Inflammatory macrophage (primary cell): ENCODE measurements at regions not wholly inside any gene's neighbourhood (a gene's known extent, or its start where the extent isn't known, plus 50 kb on each side); places are given as distances from the start of the nearest gene placed in this dataset.

Experiments
- DNase-seq, 2 donors: peaks; one replicate each; pipeline ENCODE4 v3.0.0-alpha.2; 2020 to 2022

- no peak for DNase-seq
Measured at GRCh38 chr3:34312684-34313083, 514.3 kb downstream of the PDCD6IP start.

GRCh38 chr3:34319881-34320280, 521.5 kb downstream of the PDCD6IP start:
- DNase-seq: no peak

DNA sequence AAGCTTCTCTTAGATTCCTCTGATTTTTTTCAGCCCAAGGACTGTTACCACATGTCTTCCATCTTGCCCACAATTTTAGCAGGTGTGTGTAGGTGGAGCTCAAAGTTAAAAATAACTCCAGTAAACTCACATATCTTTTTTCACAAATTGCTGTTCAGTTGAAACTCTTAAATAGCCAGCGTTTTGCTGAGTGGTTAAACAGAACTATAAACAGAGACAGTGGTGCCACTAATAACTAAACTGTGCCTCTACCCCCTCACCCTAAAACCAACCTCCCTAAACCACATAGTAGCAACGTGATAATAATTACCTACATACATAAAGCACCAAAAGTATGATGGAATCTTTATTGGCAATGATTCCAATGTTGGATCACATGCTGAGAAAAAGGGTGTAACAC, 525.1 kb downstream of the PDCD6IP start:
- no peak for DNase-seq

GRCh38 chr3:34346656-34347055, 548.2 kb downstream of the PDCD6IP start:
- DNase-seq: no peak

DNA sequence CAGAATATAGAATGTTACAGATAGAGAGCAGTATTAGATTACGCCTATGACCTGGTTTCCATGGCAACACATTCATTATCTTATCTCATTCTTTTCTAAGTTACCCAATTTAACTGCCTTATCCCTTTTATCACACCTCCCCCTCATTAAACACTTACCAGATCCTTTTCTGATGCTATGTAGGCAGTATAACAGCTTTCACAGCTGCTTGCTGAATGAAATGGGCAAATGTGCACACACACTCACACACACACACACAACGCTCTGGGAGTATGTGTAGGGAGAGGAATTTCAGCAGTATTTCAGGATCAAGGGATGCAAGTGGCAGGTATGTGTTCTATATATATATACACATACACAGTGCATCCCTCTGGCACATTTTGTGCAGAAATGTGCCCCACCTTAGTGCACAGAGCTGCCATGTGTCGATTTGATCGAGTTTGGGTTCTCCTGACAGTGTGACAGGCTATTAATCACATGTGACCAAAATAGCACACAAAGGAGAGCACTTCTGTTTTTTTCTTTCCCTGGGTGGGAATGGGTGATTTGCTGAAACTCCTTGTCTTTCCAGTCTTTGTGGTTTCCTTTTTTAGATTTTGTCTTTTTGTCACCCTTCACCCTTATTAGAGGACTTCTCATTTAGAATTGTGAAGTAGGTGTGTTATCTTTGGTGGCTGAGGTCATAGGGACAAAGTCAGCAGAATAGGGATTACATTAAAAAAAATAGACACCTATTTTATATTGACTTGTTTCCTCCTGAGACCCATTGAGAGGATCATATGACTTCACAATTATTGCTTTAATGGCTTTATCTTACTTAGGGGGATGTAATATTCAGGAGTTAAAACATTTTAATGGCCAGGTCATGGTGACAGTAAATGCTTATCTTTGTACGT, 553.7 kb downstream of the PDCD6IP start:
- peak; percentile 16 to 33 for DNase-seq

DNA sequence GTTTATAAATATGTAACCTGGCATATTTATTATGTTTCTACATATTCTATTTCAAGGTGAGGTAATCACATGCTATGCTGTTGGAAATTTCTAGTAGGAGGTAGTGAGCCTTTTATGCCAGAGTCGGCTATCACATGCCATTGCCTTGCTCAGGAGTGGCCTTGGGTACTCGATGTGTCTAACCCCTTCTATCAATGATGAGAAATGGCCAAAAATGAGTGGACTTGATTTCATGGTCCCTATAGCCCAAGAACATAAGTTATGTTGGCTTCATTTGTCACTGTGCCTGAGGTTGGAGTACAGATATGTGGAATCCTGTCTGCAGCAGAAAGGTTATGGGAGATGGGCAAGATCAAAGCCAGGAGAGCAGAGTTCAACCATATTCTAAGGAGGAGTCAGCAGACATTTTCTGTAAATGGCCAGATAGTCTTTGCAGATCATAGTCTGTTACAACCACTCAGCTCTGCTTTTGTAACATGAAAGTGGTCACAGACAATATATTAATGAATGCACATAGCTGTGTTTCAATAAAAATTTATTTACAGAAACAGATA, 554.4 kb downstream of the PDCD6IP start:
- no peak for DNase-seq

DNA sequence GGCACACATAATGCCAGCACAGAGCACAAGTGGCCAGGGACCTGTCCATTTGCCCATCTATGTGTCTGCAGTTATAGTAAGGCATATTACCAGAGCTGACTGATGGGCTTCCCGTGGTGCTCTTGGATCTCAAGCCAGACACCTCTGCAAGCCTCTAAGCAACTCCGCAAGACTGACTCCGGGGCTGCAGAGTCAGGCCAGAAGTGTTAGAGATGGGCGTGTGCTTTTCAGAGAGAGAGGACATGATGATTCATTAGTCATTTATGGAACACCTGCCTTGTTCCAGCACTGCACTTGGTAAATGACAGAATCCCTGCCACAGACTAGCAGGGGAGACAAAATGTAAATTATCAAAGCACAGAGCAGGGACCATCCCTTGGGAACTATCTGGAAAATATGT, 559.0 kb downstream of the PDCD6IP start:
- DNase-seq: no peak

DNA sequence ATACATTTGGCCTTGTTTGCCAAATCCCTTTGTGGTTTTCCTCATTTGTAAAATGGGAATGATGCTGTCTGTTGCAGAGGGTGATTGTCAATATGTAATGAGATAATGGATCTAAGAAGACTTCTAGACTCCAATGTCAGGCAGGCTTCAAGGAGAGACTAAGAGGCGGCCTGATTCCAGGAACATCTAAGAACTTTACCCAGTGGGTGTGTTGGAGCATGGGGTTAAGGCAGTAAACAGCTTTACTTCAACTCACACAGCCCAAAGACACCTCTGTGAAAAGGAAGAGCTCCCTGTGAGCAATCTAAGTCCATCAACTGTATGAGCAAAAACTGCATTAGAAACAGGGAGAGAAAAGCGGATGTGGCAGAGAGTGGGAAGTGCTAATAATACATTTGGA, 560.6 kb downstream of the PDCD6IP start:
- DNase-seq: no peak

DNA sequence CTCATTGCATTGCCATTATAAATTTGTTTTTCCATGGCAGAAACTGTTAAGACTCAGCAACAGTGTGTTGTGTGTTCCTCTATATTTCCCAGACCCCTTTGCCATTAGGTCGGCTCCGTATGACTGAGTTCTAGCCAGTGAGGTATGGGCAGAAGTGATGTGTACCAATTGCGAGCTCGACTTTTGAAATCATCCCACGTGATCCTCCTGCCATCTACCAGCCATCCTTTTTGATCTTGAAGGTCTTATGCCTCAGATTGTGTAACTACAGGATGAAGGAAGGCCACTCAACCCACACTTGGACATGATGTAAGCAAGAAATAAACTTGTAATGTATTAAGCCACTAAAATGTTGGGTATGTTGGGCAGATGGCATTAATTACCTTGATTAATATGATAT, 562.3 kb downstream of the PDCD6IP start:
- peak; percentile 87 to 88 for DNase-seq

GRCh38 chr3:34361921-34362320, 563.5 kb downstream of the PDCD6IP start:
- peak; percentile 90 to 92 for DNase-seq

DNA sequence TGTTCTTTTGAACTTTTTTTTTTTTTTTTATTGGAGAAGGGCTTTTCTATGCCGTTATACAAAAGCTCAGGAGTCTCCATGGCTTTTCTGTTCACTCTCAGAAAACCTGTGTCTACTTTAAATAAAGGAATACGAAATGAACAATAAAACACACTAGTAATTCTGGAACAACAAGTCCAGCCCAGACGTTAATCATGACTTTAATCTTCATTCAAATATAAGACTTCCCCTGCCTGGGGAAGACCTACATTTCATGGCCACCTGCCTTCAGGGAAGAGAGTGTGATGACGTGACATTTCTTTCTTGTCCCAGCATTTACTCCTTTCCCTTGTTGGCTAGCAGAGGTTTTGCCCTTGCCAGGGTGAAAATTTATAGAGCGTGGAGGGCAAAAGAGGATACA, 564.5 kb downstream of the PDCD6IP start:
- DNase-seq: no peak

DNA sequence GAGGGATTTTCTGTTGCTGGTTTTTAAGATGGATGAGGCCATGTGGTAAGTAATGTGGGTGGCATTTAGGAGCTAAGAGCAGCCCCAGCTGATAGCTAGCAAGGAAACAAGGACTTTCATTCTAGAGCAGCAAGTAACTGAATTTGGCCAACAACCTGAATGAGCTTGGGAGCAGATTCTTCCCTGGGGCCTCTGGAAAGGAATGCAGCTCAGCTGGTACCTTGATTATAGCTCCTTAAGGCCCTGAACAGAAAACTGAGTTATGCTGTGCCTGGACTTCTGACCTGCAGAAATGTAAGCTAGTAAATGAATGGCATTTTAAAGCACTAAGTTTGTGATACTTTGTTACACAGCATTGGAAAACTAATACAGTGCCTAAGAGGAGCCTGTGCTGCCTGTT, 565.5 kb downstream of the PDCD6IP start:
- DNase-seq: peak in 1 of 2 donors; percentile 19

DNA sequence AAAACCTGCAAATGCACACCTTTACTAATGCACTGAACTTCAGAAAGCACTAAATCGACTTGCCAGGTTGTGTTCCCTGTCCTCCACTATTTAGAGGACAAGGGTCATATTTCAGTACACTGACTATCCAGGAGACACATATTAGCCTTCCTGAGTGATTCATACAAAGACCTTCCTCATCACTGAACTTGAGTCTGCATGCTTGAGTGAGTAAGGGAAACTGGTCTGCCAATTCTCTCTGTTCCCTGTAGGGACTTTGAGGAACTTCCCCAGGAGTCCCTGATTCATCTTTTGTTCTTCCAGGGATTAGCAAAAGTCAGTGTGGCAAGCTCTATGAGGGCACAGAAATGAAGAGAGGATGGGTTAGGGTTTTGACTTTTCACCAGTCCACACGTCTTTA, 565.9 kb downstream of the PDCD6IP start:
- DNase-seq: peak; percentile 68 to 75

GRCh38 chr3:34365231-34365630, 566.8 kb downstream of the PDCD6IP start:
- no peak for DNase-seq

- DNase-seq: no peak
Measured at GRCh38 chr3:34365771-34366170, 567.3 kb downstream of the PDCD6IP start.

DNA sequence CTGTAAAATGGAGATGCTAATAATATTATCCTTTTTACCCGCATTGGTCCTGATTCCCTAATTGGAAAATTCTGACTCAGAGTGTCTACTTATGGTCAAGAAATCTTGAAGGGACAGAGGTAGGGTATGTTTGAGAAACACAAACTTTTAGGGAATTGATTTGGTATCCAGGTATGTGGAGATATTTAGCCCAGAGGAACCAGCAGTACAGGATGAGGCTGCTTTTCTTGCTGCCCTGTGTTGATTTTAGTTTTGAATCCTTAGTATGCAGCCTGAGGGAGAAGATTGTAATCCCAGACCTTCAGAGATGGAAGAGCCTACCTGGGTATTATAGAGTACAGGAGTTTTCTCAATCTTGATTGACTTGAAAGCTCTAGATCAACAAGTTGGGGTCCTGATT, 569.1 kb downstream of the PDCD6IP start:
- no peak for DNase-seq

GRCh38 chr3:34374521-34374920, 576.1 kb downstream of the PDCD6IP start:
- DNase-seq: no peak

DNA sequence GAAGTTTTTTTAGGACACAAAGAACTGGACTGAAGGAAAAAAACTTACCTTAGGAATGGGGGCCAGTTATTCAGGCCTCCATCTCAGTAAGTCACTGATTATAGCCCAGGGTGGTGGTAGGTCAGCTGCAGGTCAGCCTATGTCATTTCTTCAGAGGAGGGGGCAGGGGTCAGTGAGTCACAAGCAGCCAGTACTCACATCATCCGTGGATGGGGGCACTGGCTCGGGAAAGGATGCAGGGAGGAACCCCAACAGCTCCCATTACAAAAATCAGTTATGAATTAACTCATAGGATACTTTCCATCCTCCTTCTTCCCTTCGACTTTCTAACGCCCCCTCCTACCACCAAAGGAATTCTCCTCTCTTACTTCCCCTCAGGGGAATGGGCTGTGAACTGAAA, 578.3 kb downstream of the PDCD6IP start:
- DNase-seq: no peak

DNA sequence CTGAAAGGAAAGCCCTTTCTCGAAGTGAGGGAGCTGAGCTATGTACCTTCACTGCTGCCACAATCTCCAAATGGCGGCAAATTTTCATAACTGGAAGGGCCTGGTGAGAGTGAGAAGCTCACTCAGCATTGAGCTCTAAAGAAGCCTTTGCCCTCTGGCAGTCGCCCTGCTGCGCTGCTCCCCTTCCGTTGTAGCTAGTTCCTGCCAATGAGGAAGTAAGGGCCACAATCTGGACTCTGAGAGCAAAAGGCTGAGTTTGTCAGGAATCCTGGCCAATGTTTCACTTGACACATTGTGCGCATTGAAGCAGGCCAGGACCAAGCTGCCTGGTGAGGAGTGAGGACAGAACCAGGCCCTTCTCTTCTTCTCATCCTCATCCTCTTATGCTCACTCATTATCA, 579.5 kb downstream of the PDCD6IP start:
- DNase-seq: no peak

- DNase-seq: no peak
Measured at GRCh38 chr3:34381243-34381642, 582.8 kb downstream of the PDCD6IP start.

- no peak for DNase-seq
Measured at GRCh38 chr3:34382859-34383258, 584.4 kb downstream of the PDCD6IP start.

DNA sequence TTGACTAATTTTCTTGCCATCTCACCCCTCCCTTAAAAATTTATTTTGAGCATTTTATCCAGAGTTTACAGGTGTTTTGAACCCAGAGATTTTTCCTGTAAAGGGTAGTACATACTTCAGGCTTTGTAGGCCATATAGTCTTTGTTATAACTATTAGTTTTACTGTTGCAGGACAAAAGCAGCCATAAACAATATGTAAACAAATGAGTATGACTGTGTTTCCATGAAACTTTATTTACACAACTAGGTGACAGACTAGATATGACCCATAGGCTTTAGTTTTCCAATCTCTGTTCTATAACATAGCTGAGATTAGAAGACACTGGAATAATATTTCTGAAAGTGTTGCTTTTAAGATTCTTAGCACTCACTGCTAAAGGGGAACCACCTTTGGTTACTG, 587.9 kb downstream of the PDCD6IP start:
- no peak for DNase-seq

DNA sequence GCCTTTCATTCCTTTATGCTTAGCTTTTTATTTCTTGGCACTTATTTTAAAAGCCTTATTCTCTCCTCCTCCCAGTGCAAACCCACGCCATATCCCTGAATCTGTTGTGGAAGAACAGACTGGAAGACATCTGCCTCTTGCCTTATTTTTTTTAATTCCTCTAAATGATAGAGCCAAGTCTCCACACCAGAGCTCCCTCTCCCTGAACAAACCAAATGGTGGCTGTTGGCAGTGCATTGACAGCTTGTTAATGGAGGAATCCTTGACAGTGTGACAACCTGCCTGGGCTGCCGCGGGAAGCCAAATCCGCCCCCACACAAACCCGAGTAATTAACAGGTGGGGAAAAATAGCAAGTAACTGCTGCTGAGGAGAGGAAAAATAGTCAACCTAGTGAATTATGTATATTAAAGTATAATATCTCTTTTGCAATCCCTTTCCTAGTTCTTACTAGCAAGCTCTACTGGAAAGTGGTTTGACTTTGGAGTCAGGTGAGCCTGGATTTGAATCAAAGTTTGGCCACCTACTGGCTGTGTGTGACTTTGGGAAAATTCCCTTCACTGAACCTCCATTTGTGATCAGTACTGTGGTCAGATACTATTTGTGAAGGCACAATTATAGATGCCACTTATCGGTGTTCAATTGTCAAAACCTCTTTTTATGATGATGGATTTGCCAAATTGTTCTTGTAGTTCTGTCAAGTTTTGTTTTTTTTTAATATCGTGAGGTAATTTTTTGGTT, 589.6 kb downstream of the PDCD6IP start:
- no peak for DNase-seq

GRCh38 chr3:34388830-34389229, 590.4 kb downstream of the PDCD6IP start:
- DNase-seq: no peak
